Ascending aorta (tissue), 2 donors: ENCODE measurements at regions not wholly inside any gene's neighbourhood (a gene's known extent, or its start where the extent isn't known, plus 50 kb on each side); places are given as distances from the start of the nearest gene placed in this dataset.
A peak's percentile ranks its signal among the peaks of the same experiment; 100 is the strongest.

Source experiments
- DNase-seq, 2 donors: peaks; one replicate each; pipeline ENCODE4 v3.0.0-alpha.2; 2019; ENCODE audit warnings: low spot score in 2 of 2
- H3K27ac ChIP-seq, 2 donors: fragments of 200-600 bp; sonication (generic); one replicate each; pipeline ENCODE4 v1.5.1; 2016 to 2017; ENCODE audit warnings: mild to moderate bottlenecking in 1 of 2
- H3K27me3 ChIP-seq: fragments of 200-600 bp; sonication (generic); one replicate; pipeline ENCODE4 v1.5.1; 2017
- H3K36me3 ChIP-seq, 2 donors: fragments of 200-600 bp; sonication (generic); one replicate each; pipeline ENCODE4 v1.5.1; 2016
- H3K4me1 ChIP-seq, 2 donors: fragments of 200-600 bp; sonication (generic); one replicate each; pipeline ENCODE4 v1.5.1; 2016 to 2017; ENCODE audit warnings: mild to moderate bottlenecking in 1 of 2
- H3K4me3 ChIP-seq, 2 donors: fragments of 200-600 bp; sonication (generic); one replicate each; pipeline ENCODE4 v1.5.1; 2016 to 2017; ENCODE audit warnings: mild to moderate bottlenecking in 1 of 2
- H3K9me3 ChIP-seq, 2 donors: fragments of 200-600 bp; sonication (generic); one replicate each; pipeline ENCODE4 v1.5.1; 2016
- intact Hi-C: fragments of 100-400 bp; cut with DNase I; formaldehyde crosslinking; loops from one replicate; pipeline ENCODE4 v1.15.1; 2023
- TF ChIP-seq, protein P1 (sequence below), 3 experiments: fragments of 200-600 bp in 2 of 3; fragments of 450-650 bp in 1 of 3; sonication (generic) in 2 of 3; IDR thresholded peaks; one replicate each; pipeline ENCODE4 v1.5.1; 2016 to 2019; ENCODE audit warnings: antibody characterized with exemption in 3 of 3, mild to moderate bottlenecking in 1 of 3, moderate library complexity in 1 of 3

DNA sequence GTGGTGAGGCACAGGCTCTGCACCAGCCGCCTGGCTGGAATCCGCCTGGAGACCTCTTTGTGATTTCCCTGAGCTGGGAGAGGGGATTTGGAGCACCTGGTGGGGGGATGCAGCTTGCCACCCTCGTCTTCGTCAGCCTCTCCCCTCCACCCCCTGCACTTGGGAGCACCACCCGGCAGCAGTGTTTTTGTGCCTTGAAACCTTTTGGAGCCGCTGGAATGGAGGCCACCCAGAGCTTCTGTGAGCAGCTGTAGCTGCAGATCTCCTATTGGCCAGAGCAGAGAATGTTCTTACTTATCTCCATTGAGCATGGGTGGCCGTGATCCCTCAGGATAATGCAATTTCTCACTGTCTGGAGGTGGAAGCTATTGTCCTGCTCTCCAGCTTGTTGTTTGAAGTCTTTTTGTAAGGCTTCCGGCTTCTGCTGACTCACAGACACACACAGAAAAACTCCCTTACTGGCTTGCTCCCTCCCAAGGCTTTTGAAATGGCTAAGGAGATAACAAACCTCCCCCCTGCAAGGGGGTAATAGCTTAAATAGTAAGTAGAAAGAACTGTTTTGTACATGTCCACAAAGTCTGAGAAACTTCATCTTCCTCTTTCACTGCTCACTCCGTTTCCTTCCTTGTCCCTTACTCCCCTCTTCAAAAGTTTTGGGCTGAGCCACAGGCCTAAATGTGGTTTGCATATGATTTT lies 271.2 kb downstream of the PRL start:
- TF ChIP-seq, protein P1, sequence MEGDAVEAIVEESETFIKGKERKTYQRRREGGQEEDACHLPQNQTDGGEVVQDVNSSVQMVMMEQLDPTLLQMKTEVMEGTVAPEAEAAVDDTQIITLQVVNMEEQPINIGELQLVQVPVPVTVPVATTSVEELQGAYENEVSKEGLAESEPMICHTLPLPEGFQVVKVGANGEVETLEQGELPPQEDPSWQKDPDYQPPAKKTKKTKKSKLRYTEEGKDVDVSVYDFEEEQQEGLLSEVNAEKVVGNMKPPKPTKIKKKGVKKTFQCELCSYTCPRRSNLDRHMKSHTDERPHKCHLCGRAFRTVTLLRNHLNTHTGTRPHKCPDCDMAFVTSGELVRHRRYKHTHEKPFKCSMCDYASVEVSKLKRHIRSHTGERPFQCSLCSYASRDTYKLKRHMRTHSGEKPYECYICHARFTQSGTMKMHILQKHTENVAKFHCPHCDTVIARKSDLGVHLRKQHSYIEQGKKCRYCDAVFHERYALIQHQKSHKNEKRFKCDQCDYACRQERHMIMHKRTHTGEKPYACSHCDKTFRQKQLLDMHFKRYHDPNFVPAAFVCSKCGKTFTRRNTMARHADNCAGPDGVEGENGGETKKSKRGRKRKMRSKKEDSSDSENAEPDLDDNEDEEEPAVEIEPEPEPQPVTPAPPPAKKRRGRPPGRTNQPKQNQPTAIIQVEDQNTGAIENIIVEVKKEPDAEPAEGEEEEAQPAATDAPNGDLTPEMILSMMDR (IDR thresholded peaks at IDR 0.05), result no peak
- intact Hi-C loops, result no loop called here
- Histone ChIP-seq H3K9me3 (peaks cover 0 to 6% of the 10 kb centered on the region in 2 donors), H3K4me1 (peaks cover 0 to 8% of the 10 kb centered on the region in 2 donors), H3K36me3 (peaks cover 6 to 16% of the 10 kb centered on the region in 2 donors), H3K4me3 (no peak overlapping the region), H3K27me3 (no peaks in the 10 kb centered on the region), H3K27ac (peak overlapping the region; percentile 2 to 19)
- no peak for DNase-seq

DNA sequence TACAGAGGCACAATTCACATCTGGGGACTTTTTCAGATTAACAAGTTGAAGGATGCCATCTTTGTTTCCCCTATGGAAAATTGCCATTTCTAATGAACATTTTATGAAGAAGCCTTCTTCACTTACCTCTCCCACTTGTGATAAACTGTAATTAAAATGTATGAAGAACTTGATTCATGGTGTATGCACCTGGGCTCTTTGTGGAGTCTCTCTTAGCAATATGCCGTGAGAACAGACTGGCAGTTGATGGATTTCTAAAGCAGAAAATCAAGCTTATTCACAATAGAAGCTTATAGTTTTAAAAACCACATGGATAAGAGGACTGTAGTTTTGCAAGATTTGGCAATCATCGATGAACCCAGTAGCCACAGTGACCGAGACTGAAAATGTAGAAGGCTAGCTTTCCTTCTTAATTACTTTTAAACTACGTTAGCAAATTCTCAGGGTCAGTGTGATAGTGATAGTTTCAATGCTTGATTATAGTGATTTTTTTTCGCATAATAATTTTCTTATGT lies 270.6 kb downstream of the PRL start:
- H3K9me3 ChIP-seq, result peaks cover 0 to 6% of the 10 kb centered on the region in 2 donors
- TF ChIP-seq, protein P1 (IDR thresholded peaks at IDR 0.05), result no peak
- no peak for DNase-seq
- no peak overlapping the region for H3K4me3 ChIP-seq
- peaks cover 6 to 12% of the 10 kb centered on the region in 2 donors for H3K36me3 ChIP-seq
- no peaks in the 10 kb centered on the region for H3K27me3 ChIP-seq
- peak overlapping the region; percentile 2 to 4 for H3K27ac ChIP-seq
- H3K4me1 ChIP-seq, result peaks cover 0 to 8% of the 10 kb centered on the region in 2 donors
- intact Hi-C loops, result no loop called here

DNA sequence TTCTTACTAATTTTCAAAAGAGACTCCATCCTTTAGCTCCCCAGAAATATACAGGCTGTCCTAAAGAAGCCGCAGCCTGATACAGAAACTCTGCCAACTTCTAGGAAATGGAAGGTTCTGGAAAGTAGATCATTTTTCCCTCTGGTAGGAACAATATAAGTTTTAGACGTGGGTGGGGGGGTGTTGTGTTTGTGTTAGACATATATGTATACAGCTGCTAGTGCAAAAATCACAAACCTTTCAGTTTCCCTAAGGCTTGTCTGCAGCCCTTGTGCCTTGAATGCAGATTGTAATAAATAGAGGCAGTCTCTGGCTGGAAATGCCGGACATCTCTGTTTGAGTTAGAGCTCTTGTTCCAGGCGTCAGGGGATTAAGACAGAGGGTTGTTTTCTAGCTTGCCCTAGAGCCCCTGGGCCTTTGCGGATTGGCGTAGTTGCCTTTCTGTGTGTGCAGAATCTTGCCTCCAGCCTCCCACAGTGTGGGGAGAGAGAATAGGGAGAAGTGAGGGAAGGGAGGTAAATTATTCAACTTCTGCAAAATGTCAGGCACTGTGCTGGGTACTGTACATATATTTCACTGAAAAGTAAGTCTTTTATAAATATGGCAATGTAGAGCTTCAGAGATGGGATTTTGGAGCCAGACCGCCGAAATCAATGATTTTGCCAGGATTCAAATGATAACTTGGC lies 269.7 kb downstream of the PRL start:
- Histone ChIP-seq H3K27ac (no peak overlapping the region), H3K4me3 (no peak overlapping the region), H3K4me1 (peaks cover 0 to 8% of the 10 kb centered on the region in 2 donors), H3K9me3 (no peaks in the 10 kb centered on the region), H3K27me3 (no peaks in the 10 kb centered on the region), H3K36me3 (peaks cover 2 to 4% of the 10 kb centered on the region in 2 donors)
- no peak for DNase-seq
- intact Hi-C loops, result no loop called here
- TF ChIP-seq, protein P1 (IDR thresholded peaks at IDR 0.05), result no peak

DNA sequence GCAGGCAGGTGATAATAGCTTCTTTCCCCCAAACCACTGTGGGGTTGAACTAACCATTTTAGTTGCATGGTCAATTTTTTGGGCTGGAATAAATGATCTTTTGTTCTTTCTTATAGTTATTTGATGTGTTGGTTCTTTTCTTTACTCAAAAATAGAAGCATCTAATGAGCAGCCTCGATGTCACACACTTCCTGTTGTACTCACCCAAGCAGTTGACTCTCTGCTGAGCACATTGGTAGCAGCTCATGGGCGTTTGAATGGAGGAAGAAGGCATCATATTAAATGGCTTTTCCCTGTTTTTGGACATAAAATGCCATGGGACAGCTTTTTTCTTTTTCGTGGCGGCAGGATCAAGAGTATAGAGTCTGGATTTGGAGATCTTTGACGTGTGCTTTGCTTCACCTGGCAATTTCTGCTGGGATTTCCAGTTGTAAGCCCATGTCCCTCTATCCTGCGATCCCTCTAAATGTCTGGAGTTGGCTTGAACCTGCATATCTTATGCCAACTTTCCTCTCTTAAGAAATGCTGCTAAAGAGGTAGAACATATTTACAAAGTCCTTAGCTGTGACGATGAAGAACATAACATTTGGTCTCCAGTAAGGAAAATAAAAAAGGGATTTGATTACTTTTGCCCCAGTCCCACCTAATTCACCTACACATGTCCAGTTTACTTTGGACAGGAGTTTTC lies 268.3 kb downstream of the PRL start:
- H3K27ac ChIP-seq, result peak overlapping the region; percentile 6 to 43
- no peak overlapping the region for H3K4me3 ChIP-seq
- intact Hi-C loops, result no loop called here
- no peaks in the 10 kb centered on the region for H3K36me3 ChIP-seq
- H3K27me3 ChIP-seq, result no peaks in the 10 kb centered on the region
- no peaks in the 10 kb centered on the region for H3K9me3 ChIP-seq
- no peak for DNase-seq
- TF ChIP-seq, protein P1 (IDR thresholded peaks at IDR 0.05), result no peak
- peaks cover 0 to 8% of the 10 kb centered on the region in 2 donors for H3K4me1 ChIP-seq

DNA sequence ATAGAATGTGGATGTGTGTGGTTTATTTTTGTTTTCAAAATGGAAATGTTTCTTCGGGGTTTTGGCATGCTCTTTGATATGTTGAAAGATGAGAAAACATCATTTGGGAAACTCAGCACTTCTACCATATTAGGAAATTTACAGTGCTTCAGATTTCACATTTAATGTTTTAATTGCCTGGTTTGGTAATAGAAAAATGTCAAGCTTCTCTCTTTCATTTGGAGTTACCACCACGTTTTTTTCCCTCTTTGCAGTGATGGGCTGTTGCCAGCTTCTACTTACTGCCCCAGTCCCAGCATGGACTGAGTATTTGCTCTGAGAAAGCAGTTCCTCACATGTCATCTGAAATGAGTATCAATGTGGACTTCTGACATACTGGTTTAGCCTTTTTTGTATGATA lies 267.7 kb downstream of the PRL start:
- DNase-seq, result no peak

More for the DNA sequence above, 267.7 kb downstream of the PRL start:
- no peaks in the 10 kb centered on the region for H3K9me3 ChIP-seq
- peak overlapping the region; percentile 6 to 16 for H3K27ac ChIP-seq
- intact Hi-C loops, result no loop called here
- H3K4me1 ChIP-seq, result peaks cover 0 to 8% of the 10 kb centered on the region in 2 donors
- H3K4me3 ChIP-seq, result no peak overlapping the region
- no peaks in the 10 kb centered on the region for H3K27me3 ChIP-seq
- no peaks in the 10 kb centered on the region for H3K36me3 ChIP-seq
- TF ChIP-seq, protein P1 (IDR thresholded peaks at IDR 0.05), result no peak
